HCT116 (cell line): ENCODE measurements at regions not wholly inside any gene's neighbourhood (a gene's known extent, or its start where the extent isn't known, plus 50 kb on each side); places are given as distances from the start of the nearest gene placed in this dataset.

Source experiments
- ATAC-seq: fragments of 200-7000 bp; cut with Tn5 transposase; 2 replicates; pipeline ENCODE4 v1.9.1; 2020; ENCODE audit warnings: mild to moderate bottlenecking, moderate library complexity
- BruUV-seq: library from RNA; stranded (reverse); fragments of 400-500 nt; replicated peaks from 2 replicates; lab custom pipeline; 2021; lab: Mats Ljungman, UMichigan
- CTCF ChIA-PET: fragments of 300-600 bp; sonication (Branson Sonifier 250); formaldehyde crosslinking; loops from one replicate; lab custom pipeline; 2021; ENCODE audit warnings: antibody characterized with exemption; lab: Charles Lee
- POLR2A ChIA-PET: fragments of 300-600, 350-600 bp; sonication (Branson Sonifier 250); formaldehyde crosslinking; loops from one replicate; lab custom pipeline; 2021; ENCODE audit warnings: antibody characterized with exemption; lab: Charles Lee
- RAD21 ChIA-PET, 2 experiments: fragments of 300-600 bp; sonication (Branson Sonifier 250); formaldehyde crosslinking; loops; one replicate each; lab custom pipeline; 2023; ENCODE audit warnings: low total read pairs in 2 of 2; ENCODE audit not compliant: uncharacterized antibody in 2 of 2, unreplicated experiment in 2 of 2, low non-redundant PET in 1 of 2; lab: Charles Lee
- DNase-seq: peaks from one replicate; pipeline ENCODE4 v3.0.0-alpha.2; 2010; ENCODE audit warnings: low read depth, low spot score
- H2AFZ ChIP-seq: fragments of 200-600 bp; shearing (Covaris generic), sonication (generic); 2 replicates; pipeline ENCODE4 v1.6.1; 2017; ENCODE audit warnings: low read depth, mixed run types, mixed read lengths, antibody characterized with exemption, low read length; ENCODE audit not compliant: poor library complexity, severe bottlenecking
- H3K27ac ChIP-seq: 2 replicates; pipeline ENCODE4 v1.5.1; 2012; ENCODE audit warnings: low read depth, low read length
- H3K27me3 ChIP-seq: fragments of 200-600 bp; sonication (generic); 2 replicates; pipeline ENCODE4 v1.6.1; 2016; ENCODE audit warnings: mixed run types, low read length, mixed read lengths; ENCODE audit not compliant: insufficient read depth
- H3K36me3 ChIP-seq, 2 experiments: fragments of 200-500 bp in 1 of 2; fragments of 200-600 bp in 1 of 2; sonication (Bioruptor generic) in 1 of 2; sonication (generic) in 1 of 2; 2 replicates each; pipeline versions ENCODE4 v1.5.1 to v1.6.1; 2014 to 2016; ENCODE audit warnings: low read length in 2 of 2, inconsistent platforms in 1 of 2, mixed read lengths in 1 of 2, mixed run types in 1 of 2; ENCODE audit not compliant: insufficient read depth in 2 of 2, control insufficient read depth in 1 of 2
- H3K4me1 ChIP-seq, 2 experiments: fragments of 200-600 bp in 1 of 2; sonication (generic) in 1 of 2; 2 replicates each; pipeline versions ENCODE4 v1.5.1 to v1.6.1; 2012 to 2017; ENCODE audit warnings: low read length in 2 of 2, inconsistent platforms in 1 of 2, mild to moderate bottlenecking in 1 of 2, mixed read lengths in 1 of 2, mixed run types in 1 of 2, moderate library complexity in 1 of 2; ENCODE audit not compliant: insufficient read depth in 2 of 2, control insufficient read depth in 1 of 2
- H3K4me2 ChIP-seq: fragments of 200-600 bp; sonication (generic); 2 replicates; pipeline ENCODE4 v1.6.1; 2017; ENCODE audit warnings: mixed run types, low read length, mixed read lengths
- H3K4me3 ChIP-seq, 2 experiments: fragments of 200-600 bp in 1 of 2; sonication (generic) in 1 of 2; replicated peaks in 1 of 2; 2 replicates each; pipeline ENCODE4 v1.5.1; 2011 to 2016; ENCODE audit warnings: low read length in 2 of 2, control low read depth in 1 of 2, low read depth in 1 of 2, mild to moderate bottlenecking in 1 of 2, mixed read lengths in 1 of 2, mixed run types in 1 of 2
- H3K79me2 ChIP-seq: fragments of 200-600 bp; sonication (generic); 2 replicates; pipeline ENCODE4 v1.6.1; 2017; ENCODE audit warnings: mild to moderate bottlenecking, mixed run types, low read length, moderate library complexity, mixed read lengths; ENCODE audit not compliant: insufficient read depth
- H3K9ac ChIP-seq: fragments of 200-600 bp; sonication (generic); 2 replicates; pipeline ENCODE4 v1.6.1; 2016; ENCODE audit warnings: low read length, mixed read lengths
- H3K9me2 ChIP-seq: fragments of 200-600 bp; sonication (generic), shearing (Covaris generic); 2 replicates; pipeline ENCODE4 v1.6.1; 2017; ENCODE audit warnings: mixed run types, mild to moderate bottlenecking, moderate library complexity; ENCODE audit not compliant: insufficient read depth
- H3K9me3 ChIP-seq, 2 experiments: fragments of 200-500 bp in 1 of 2; fragments of 200-600 bp in 1 of 2; sonication (Bioruptor generic) in 1 of 2; sonication (generic) in 1 of 2; 2 replicates each; pipeline ENCODE4 v1.6.1; 2014 to 2017; ENCODE audit warnings: low read length in 2 of 2, mixed read lengths in 2 of 2, inconsistent platforms in 1 of 2, low read depth in 1 of 2, mild to moderate bottlenecking in 1 of 2, mixed run types in 1 of 2, moderate library complexity in 1 of 2; ENCODE audit not compliant: control insufficient read depth in 1 of 2, insufficient read depth in 1 of 2
- H4K20me1 ChIP-seq: fragments of 200-600 bp; sonication (generic), shearing (Covaris generic); 2 replicates; pipeline ENCODE4 v1.6.1; 2017; ENCODE audit warnings: mixed run types, mild to moderate bottlenecking, moderate library complexity; ENCODE audit not compliant: insufficient read depth
- CBX3 ChIP-seq: IDR thresholded peaks from 2 replicates; pipeline ENCODE4 v1.6.1; 2012; ENCODE audit warnings: low read depth
- CEBPB ChIP-seq: IDR thresholded peaks from 2 replicates; pipeline ENCODE4 v1.6.1; 2012; ENCODE audit warnings: low read depth
- ELF1 ChIP-seq: IDR thresholded peaks from 2 replicates; pipeline ENCODE4 v1.6.1; 2012; ENCODE audit warnings: low read depth, borderline replicate concordance
- EZH2 ChIP-seq: fragments of 200-600 bp; sonication (generic); IDR thresholded peaks from 2 replicates; pipeline ENCODE4 v1.6.1; 2017; ENCODE audit warnings: antibody characterized with exemption, mixed run types
- EZH2phosphoT487 ChIP-seq: fragments of 200-600 bp; IDR thresholded peaks from 2 replicates; pipeline ENCODE4 v1.6.1; 2018; ENCODE audit warnings: antibody characterized with exemption, borderline replicate concordance
- JUND ChIP-seq: IDR thresholded peaks from 2 replicates; pipeline ENCODE4 v1.6.1; 2012
- POLR2A ChIP-seq: IDR thresholded peaks from 2 replicates; pipeline ENCODE4 v1.7.0; 2011; ENCODE audit warnings: borderline replicate concordance; ENCODE audit not compliant: insufficient read depth, insufficient read length; ENCODE audit errors: extremely low read depth
- RAD21 ChIP-seq: IDR thresholded peaks from 2 replicates; pipeline ENCODE4 v1.6.1; 2012; ENCODE audit warnings: low read depth, mild to moderate bottlenecking
- SIN3A ChIP-seq: IDR thresholded peaks from 2 replicates; pipeline ENCODE4 v1.6.1; 2012; ENCODE audit warnings: low read depth
- SRF ChIP-seq: IDR thresholded peaks from 2 replicates; pipeline ENCODE4 v1.6.1; 2012; ENCODE audit warnings: low read depth
- TCF7L2 ChIP-seq: IDR thresholded peaks from 2 replicates; pipeline ENCODE4 v1.7.0; 2011; ENCODE audit warnings: borderline replicate concordance, inconsistent platforms; ENCODE audit not compliant: insufficient read depth, insufficient read length; ENCODE audit errors: extremely low read depth
- ZFX ChIP-seq: fragments of 450-650 bp; IDR thresholded peaks from 2 replicates; pipeline ENCODE4 v1.6.1; 2017
- ZNF274 ChIP-seq: fragments of 200-500 bp; sonication (Bioruptor generic); IDR thresholded peaks from 2 replicates; pipeline ENCODE4 v1.6.1; 2014; ENCODE audit warnings: mild to moderate bottlenecking, low read depth, low read length, inconsistent platforms
- intact Hi-C: fragments of 100-400 bp; cut with micrococcal nuclease; formaldehyde crosslinking; loops from 2 replicates; pipeline ENCODE4 v1.10.0; 2022
- TF ChIP-seq, protein P1 (sequence below): IDR thresholded peaks from 2 replicates; pipeline ENCODE4 v1.6.1; 2012
- TF ChIP-seq, protein P2 (sequence below): IDR thresholded peaks from 2 replicates; pipeline ENCODE4 v1.6.1; 2012; ENCODE audit warnings: low read depth
- TF ChIP-seq, protein P3 (sequence below): IDR thresholded peaks from 2 replicates; pipeline ENCODE4 v1.6.1; 2012
- TF ChIP-seq, protein P4 (sequence below), 3 experiments: fragments of 200-600 bp in 1 of 3; sonication (generic) in 1 of 3; IDR thresholded peaks in 2 of 3; conservative IDR thresholded peaks in 1 of 3; 2 replicates each; pipeline ENCODE4 v1.5.1; 2012 to 2017; ENCODE audit warnings: low read depth in 2 of 3, low read length in 2 of 3, antibody characterized with exemption in 1 of 3, borderline replicate concordance in 1 of 3, control low read depth in 1 of 3, mild to moderate bottlenecking in 1 of 3, mixed read lengths in 1 of 3, mixed run types in 1 of 3, moderate library complexity in 1 of 3; ENCODE audit not compliant: insufficient read depth in 1 of 3

GRCh38 chr5:135194573-135195269, 160.7 kb upstream of the PITX1 start:
- TF ChIP-seq CBX3 (no peak), CEBPB (no peak), POLR2A (no peak), EZH2phosphoT487 (no peak), SRF (no peak), ELF1 (no peak), SIN3A (no peak), ZFX (no peak), ZNF274 (no peak), EZH2 (no peak), RAD21 (no peak), TCF7L2 (no peak), JUND (no peak)
- TF ChIP-seq, protein P1, sequence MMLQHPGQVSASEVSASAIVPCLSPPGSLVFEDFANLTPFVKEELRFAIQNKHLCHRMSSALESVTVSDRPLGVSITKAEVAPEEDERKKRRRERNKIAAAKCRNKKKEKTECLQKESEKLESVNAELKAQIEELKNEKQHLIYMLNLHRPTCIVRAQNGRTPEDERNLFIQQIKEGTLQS, result no peak
- TF ChIP-seq, protein P2, sequence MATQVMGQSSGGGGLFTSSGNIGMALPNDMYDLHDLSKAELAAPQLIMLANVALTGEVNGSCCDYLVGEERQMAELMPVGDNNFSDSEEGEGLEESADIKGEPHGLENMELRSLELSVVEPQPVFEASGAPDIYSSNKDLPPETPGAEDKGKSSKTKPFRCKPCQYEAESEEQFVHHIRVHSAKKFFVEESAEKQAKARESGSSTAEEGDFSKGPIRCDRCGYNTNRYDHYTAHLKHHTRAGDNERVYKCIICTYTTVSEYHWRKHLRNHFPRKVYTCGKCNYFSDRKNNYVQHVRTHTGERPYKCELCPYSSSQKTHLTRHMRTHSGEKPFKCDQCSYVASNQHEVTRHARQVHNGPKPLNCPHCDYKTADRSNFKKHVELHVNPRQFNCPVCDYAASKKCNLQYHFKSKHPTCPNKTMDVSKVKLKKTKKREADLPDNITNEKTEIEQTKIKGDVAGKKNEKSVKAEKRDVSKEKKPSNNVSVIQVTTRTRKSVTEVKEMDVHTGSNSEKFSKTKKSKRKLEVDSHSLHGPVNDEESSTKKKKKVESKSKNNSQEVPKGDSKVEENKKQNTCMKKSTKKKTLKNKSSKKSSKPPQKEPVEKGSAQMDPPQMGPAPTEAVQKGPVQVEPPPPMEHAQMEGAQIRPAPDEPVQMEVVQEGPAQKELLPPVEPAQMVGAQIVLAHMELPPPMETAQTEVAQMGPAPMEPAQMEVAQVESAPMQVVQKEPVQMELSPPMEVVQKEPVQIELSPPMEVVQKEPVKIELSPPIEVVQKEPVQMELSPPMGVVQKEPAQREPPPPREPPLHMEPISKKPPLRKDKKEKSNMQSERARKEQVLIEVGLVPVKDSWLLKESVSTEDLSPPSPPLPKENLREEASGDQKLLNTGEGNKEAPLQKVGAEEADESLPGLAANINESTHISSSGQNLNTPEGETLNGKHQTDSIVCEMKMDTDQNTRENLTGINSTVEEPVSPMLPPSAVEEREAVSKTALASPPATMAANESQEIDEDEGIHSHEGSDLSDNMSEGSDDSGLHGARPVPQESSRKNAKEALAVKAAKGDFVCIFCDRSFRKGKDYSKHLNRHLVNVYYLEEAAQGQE, result no peak
- TF ChIP-seq, protein P3, sequence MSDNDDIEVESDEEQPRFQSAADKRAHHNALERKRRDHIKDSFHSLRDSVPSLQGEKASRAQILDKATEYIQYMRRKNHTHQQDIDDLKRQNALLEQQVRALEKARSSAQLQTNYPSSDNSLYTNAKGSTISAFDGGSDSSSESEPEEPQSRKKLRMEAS, result no peak
- TF ChIP-seq, protein P4, sequence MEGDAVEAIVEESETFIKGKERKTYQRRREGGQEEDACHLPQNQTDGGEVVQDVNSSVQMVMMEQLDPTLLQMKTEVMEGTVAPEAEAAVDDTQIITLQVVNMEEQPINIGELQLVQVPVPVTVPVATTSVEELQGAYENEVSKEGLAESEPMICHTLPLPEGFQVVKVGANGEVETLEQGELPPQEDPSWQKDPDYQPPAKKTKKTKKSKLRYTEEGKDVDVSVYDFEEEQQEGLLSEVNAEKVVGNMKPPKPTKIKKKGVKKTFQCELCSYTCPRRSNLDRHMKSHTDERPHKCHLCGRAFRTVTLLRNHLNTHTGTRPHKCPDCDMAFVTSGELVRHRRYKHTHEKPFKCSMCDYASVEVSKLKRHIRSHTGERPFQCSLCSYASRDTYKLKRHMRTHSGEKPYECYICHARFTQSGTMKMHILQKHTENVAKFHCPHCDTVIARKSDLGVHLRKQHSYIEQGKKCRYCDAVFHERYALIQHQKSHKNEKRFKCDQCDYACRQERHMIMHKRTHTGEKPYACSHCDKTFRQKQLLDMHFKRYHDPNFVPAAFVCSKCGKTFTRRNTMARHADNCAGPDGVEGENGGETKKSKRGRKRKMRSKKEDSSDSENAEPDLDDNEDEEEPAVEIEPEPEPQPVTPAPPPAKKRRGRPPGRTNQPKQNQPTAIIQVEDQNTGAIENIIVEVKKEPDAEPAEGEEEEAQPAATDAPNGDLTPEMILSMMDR (IDR thresholded peaks at IDR 0.05 in 2 of 3, conservative IDR thresholded peaks at IDR 0.05 in 1 of 3; ENCODE audit: borderline replicate concordance in 1 of 3, insufficient read depth in 1 of 3, low read depth in 2 of 3, low read length in 2 of 3), result no peak
- TF ChIP-seq, all 23 proteins: peak for 0
- Histone ChIP-seq H3K27ac (no peak overlapping the region), H3K9ac (no peak overlapping the region), H3K4me1 (peaks cover 2 to 12% of the 10 kb centered on the region in 2 experiments), H4K20me1 (no peaks in the 10 kb centered on the region), H3K9me3 (no peaks in the 10 kb centered on the region), H3K4me2 (no peak overlapping the region), H3K4me3 (no peak overlapping the region), H3K36me3 (no peaks in the 10 kb centered on the region), H3K27me3 (no peaks in the 10 kb centered on the region), H3K9me2 (no peaks in the 10 kb centered on the region), H3K79me2 (no peaks in the 10 kb centered on the region), H2AFZ (no peak overlapping the region)
- ChIA-PET CTCF (no interaction called here), POLR2A (no interaction called here), RAD21 (no interaction called here)
- DNase-seq (no peak), ATAC-seq (no peak)
- no TSS peak for BruUV-seq
- intact Hi-C loops, result no loop called here
